ENCODE measurements at regions not wholly inside any gene's neighbourhood (a gene's known extent, or its start where the extent isn't known, plus 50 kb on each side); places are given as distances from the start of the nearest gene placed in this dataset.
"Not testable (repeated sequence)": the region's sequence is repeated elsewhere in the genome, so short reads cannot be mapped to it uniquely, and the experiment has no call there.

GRCh38 chr1:120941066-120941465 is 51.5 kb downstream of the PPIAL4A start:
- TF ChIP-seq NFE2 (CRISPR knock-in tag; IDR thresholded peaks at IDR 0.05); FOXK2 (IDR thresholded peaks at IDR 0.05); TEAD2 (CRISPR knock-in tag; IDR thresholded peaks at IDR 0.05); DNMT3B (CRISPR knock-in tag; conservative IDR thresholded peaks at IDR 0.05); ETV6 (CRISPR knock-in tag; conservative IDR thresholded peaks at IDR 0.05); CTCF (CRISPR knock-in tag; IDR thresholded peaks at IDR 0.05); PHF8 (CRISPR knock-in tag; IDR thresholded peaks at IDR 0.05); ZSCAN29 (CRISPR knock-in tag; conservative IDR thresholded peaks at IDR 0.05); TARDBP (CRISPR knock-in tag; IDR thresholded peaks at IDR 0.05); ELK4 (CRISPR knock-in tag; IDR thresholded peaks at IDR 0.05; ENCODE audit: borderline replicate concordance); ZNF232 (CRISPR knock-in tag; IDR thresholded peaks at IDR 0.05; ENCODE audit: borderline replicate concordance): not testable (repeated sequence)
- TF ChIP-seq, protein P1, sequence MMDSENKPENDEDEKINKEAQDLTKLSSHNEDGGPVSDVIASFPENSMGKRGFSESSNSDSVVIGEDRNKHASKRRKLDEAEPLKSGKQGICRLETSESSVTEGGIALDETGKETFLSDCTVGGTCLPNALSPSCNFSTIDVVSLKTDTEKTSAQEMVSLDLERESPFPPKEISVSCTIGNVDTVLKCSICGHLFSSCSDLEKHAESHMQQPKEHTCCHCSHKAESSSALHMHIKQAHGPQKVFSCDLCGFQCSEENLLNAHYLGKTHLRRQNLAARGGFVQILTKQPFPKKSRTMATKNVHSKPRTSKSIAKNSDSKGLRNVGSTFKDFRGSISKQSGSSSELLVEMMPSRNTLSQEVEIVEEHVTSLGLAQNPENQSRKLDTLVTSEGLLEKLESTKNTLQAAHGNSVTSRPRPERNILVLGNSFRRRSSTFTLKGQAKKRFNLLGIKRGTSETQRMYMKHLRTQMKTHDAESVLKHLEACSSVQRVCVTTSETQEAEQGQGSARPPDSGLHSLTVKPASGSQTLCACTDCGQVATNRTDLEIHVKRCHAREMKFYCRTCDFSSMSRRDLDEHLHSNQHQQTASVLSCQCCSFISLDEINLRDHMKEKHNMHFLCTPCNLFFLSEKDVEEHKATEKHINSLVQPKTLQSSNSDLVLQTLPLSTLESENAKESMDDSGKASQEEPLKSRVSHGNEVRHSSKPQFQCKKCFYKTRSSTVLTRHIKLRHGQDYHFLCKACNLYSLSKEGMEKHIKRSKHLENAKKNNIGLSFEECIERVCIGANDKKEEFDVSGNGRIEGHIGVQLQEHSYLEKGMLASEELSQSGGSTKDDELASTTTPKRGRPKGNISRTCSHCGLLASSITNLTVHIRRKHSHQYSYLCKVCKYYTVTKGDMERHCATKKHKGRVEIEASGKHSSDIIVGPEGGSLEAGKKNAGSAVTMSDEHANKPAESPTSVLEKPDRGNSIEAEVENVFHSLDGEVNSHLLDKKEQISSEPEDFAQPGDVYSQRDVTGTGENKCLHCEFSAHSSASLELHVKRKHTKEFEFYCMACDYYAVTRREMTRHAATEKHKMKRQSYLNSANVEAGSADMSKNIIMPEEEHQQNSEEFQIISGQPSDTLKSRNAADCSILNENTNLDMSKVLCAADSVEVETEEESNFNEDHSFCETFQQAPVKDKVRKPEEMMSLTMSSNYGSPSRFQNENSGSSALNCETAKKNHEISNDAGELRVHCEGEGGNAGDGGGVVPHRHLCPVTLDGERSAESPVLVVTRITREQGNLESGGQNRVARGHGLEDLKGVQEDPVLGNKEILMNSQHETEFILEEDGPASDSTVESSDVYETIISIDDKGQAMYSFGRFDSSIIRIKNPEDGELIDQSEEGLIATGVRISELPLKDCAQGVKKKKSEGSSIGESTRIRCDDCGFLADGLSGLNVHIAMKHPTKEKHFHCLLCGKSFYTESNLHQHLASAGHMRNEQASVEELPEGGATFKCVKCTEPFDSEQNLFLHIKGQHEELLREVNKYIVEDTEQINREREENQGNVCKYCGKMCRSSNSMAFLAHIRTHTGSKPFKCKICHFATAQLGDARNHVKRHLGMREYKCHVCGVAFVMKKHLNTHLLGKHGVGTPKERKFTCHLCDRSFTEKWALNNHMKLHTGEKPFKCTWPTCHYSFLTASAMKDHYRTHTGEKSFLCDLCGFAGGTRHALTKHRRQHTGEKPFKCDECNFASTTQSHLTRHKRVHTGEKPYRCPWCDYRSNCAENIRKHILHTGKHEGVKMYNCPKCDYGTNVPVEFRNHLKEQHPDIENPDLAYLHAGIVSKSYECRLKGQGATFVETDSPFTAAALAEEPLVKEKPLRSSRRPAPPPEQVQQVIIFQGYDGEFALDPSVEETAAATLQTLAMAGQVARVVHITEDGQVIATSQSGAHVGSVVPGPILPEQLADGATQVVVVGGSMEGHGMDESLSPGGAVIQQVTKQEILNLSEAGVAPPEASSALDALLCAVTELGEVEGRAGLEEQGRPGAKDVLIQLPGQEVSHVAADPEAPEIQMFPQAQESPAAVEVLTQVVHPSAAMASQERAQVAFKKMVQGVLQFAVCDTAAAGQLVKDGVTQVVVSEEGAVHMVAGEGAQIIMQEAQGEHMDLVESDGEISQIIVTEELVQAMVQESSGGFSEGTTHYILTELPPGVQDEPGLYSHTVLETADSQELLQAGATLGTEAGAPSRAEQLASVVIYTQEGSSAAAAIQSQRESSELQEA (CRISPR knock-in tag; IDR thresholded peaks at IDR 0.05; ENCODE audit: not compliant biosample characterization), result not testable (repeated sequence)
- TF ChIP-seq, protein P2, sequence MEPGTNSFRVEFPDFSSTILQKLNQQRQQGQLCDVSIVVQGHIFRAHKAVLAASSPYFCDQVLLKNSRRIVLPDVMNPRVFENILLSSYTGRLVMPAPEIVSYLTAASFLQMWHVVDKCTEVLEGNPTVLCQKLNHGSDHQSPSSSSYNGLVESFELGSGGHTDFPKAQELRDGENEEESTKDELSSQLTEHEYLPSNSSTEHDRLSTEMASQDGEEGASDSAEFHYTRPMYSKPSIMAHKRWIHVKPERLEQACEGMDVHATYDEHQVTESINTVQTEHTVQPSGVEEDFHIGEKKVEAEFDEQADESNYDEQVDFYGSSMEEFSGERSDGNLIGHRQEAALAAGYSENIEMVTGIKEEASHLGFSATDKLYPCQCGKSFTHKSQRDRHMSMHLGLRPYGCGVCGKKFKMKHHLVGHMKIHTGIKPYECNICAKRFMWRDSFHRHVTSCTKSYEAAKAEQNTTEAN (CRISPR knock-in tag; conservative IDR thresholded peaks at IDR 0.05), result not testable (repeated sequence)

All from HepG2 (cell line).